HG02623 (cell line): ENCODE measurements at regions not wholly inside any gene's neighbourhood (a gene's known extent, or its start where the extent isn't known, plus 50 kb on each side); places are given as distances from the start of the nearest gene placed in this dataset.

Experiments used
- ATAC-seq: cut with Tn5 transposase; IDR thresholded peaks from one replicate; pipeline ENCODE4 v1.9.1; 2021; ENCODE audit warnings: moderate library complexity; ENCODE audit not compliant: unreplicated experiment

DNA sequence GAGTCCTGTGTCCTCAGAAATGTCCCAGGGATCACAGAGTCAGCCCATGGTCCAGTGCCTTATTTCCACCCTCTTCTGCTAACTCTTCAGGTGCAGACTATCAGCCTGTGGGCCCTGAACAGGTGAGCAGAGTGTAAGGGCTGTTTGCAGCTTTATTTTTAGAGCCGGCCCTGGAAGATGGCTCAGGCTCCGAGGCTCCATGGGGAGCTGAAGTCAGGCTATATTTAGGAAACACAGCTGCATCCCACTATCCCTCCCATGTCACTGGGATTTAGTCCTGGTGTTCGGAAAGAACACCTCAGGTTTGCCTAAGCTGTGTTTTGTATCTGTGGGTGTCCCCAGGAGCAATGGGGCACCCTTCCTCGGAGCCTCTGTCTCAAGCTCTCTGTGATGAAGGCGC is 126.9 kb downstream of the RPS24 start:
- ATAC-seq: no peak

DNA sequence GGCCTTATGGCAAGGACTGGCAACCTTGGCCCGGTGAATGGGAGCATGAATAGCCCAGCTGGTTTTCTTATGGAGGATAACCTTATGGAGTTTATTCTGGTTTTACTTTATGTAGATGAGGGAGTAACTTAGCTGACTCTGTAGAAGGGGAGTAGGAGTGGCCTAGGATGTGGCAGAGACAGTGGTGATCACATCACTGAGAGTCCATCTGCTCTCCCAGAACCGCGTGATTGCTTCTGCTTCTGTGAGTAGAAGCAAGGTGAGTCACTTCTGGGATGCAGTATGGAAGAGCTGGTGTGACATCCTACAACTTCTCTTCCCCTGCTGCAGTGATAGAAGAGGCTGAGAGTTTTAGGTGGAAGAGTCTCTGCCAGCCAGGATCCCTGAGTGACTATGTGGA is 129.2 kb downstream of the RPS24 start:
- ATAC-seq: no peak

- no peak for ATAC-seq
Measured at GRCh38 chr10:78164702-78165101, 131.0 kb downstream of the RPS24 start.

- no peak for ATAC-seq
Measured at GRCh38 chr10:78165172-78165571, 131.5 kb downstream of the RPS24 start.

DNA sequence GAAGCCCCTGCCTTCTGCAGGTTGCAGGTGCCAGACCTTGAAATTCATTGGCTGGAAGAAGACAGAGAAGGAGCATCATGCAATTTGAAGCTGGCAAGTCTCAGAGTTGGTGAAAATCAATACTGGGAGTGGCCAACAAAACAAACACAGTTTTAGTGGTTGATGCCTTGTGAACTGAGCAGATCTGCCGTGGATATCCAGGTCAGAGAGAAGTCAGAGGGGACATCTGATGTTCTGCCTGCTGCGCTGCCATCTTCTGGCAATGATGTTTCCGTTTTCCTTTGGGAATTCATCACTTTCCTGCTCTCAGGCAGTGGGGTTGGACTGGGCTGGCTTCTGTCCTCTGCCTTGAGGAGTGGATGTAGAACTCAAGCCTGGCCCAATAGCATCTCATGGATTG is 132.0 kb downstream of the RPS24 start:
- no peak for ATAC-seq

DNA sequence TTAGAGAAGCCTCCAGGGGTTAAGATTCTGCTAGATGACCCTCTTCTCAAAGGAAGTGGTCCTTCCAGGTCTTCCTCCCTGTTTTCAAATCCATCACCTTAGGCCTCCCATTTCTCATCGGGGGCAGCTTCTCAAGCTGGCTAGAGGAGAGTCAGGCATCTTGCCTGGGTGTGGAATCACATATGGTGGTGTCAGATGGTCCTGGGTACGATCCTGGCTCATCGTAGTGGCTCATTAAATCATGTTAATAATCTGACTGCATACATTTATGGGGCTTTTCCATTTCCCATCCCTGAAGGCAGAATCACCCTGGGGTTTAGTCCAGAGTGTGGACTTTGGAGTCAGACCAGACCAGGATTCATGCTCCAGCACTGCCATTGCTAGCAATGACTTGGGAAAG is 132.6 kb downstream of the RPS24 start:
- no peak for ATAC-seq

DNA sequence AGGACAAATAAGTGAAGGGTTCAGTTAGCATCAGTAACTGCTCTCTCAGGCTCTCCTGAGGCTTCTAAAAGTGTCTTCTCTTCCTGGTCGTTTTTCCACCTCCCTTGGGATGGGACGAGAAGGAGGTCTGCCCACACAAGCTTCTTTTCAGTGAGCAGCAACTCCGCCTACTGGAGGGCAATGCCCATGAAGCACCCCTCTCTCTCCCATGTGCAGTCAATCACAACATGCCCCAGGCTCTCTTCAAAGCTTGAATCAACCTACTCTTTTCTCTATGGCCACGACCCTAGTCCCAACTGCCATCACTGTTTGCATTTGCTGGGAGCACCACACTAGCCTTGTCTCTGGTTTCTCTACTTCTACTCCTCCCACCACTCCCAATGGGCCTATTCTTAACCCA is 135.6 kb downstream of the RPS24 start:
- no peak for ATAC-seq

DNA sequence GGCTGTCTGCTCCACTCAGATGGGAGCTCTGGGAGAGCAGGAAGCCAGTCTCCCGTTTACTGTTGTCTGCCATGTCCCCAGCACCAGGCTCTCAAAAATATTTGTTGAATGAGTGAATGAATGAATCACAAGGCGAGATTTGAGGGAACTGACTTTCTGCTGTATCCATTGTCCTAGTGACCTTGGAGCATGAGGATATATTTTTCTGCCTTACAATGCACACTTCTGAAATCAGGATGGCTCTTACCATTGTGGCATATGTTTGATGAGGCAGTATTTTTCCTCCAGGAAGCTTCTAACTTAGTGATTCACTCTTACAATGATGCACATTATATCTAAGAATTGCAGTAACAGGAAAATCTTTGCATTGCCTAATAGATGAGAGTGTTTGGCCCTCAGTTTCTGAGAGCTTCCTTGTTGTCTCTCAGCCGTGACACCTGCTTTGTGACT is 136.4 kb downstream of the RPS24 start:
- ATAC-seq: no peak

DNA sequence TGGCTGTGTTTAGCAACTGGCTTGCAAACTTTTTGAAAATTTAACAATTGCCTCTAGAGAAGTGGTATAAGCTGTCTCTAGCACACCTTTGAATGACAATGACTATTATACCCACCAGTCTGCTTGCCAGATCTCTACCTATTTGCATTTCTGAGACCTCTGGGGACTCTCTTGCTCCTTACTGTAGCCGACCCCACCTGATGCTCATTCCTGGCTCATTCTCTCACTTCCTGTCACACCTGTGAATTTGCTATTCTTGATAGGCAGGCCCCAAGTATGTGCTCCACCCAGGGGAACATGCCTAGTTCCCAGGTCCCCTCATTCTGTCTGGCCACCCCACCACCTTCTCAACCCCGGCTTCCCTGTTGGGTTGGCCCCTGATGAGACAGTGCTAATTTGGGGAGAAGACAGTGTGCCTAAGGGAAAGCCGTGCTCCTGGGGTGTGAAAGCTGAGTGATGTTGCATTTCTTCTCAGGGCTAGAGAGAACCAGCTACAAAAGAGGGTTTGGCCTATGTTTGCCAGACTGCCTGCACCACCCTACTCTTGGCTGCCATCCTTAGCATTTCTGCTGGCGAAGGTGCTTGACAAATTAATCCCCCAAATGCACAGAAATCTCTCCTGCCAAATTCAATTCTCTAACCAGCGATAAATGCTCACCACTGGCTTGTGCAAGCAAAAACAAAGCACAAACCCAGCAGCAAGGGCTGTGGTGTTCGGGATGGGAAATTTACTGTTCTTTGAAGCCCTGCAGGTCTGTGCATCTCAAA is 138.2 kb downstream of the RPS24 start:
- no peak for ATAC-seq

DNA sequence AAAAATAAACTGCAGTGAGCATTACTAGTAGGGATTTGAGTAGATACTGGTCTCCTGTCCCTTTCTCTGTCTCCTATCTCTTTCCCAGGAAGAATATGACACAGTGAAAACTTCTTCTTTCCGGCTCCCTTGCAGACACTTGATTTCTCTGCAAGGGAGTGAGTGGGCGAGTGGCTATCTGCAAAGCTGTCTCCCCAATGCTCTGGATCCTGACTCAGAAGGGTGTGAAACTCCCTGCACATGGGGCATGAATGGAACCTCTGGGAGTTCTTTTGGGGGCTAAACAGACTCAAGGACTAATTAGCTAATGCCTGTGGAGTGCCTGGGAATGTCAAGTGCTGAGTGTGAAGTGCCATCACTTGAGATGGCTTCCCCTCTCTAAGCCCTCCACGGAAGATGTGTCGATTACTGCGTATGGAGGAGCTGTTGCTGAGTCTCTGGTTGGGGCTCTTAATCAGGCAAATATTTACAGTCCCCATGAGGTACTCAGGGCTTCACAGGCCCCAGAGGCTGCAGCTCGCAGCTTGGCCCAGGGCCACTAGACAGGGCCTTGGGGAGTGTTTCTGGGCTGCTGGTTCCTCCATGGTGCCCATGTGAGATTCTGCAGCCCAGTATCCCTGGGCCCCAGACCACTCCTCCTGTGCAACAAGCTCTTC is 139.8 kb downstream of the RPS24 start:
- ATAC-seq: no peak

DNA sequence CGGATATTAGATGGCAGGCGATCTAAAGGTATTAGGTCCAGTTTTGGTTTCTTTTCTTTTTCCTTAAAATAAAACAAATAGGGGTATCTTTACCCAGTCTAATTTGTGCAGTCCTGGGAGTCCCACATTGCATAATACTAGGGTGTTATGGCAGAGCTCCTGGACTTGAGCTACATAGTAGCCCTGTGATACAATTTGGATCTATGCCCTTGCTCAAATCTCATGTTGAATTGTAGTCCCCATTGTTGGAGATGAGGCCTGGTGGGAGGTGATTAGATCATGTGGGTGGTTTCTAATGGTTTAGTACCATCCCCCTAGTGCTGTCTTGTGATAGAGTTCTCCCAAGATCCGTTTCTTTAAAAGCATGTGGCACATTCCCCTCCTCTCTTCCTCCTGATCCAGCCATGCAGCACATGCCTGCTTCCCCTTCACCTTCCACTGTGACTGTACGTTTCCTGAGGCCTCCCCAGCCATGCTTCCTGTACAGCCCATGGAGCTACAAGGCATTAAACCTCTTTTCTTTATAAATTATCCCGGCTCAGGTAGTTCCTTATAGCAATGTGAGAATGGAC is 141.9 kb downstream of the RPS24 start:
- ATAC-seq: no peak

DNA sequence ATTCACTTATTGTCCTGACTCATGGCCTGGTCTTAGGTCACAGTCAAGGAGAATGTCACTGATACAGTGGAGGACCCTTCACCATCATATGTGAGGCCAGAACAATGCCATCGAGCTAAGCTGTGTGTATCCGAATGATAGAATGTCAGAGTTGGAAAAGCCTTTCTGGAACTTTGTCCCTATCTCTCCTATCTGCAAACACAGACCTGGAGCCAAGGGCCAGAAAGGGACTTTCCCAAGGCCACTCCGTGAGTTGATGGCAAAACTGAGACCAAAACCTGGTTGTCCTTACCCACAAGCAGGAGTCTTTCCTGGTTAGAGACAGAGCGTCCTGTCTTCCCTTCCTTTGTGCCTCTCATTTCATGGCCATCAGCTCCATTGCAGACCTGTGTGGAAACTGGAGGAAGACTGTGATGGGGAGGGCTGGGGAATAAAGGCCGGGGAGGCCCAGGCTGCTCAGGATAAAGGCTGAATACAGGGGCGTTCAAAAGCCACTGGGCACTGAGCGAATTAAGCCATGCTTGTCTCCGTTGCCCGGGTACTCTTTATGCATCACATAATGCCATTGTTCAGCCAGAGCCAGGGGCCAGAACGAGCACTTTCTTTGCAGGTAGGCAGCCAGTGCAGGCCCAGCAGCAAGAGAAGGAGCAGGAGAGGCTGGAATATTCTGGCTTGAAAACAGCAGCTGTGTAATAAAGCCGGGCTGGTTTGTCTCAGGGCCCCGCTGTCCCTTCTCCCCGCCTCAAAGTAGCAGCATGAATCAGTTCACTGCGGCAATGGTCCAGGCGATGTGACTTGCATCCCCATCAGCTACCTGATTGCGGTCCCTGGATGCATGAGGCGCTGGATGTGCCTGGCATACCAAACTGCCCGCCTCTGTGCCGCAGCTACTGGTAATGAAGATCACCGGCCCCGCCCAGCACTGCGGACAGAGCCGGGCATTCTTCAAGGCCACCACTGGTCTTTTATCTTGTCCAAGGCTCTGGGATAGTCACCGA is 143.0 kb downstream of the RPS24 start:
- no peak for ATAC-seq

DNA sequence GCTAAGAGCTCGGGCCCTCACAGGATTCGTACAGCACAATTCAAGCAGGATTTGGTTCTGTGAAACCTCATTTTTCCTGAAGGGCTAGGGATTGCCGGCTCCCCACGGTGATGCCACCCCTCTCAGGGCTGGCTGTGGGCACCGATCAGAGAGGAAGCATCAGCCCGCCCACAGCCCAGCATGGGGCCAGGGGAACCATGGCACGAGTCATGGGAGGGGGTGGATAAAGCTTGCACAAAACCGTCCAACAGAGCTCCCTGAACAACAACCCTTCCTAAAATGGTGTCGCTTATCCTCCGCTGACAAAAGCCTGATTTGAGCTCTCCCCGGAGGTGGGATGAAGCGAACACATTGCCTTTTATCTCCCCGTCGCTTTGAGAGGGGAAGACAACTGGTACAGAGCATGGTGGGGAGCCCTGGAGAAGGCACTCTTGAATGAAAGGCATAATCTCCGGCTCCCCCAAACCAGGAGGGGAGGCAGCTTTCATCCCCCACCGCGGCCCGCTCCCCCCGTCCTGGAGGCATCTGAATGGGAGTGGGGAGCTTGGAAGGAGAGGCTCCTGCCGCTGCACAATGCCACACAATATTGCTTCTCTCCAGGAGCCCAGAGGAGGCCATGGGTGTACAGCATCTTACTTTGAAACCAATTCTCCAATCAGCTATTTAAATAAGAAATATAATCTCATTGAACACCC is 144.0 kb downstream of the RPS24 start:
- no peak for ATAC-seq

DNA sequence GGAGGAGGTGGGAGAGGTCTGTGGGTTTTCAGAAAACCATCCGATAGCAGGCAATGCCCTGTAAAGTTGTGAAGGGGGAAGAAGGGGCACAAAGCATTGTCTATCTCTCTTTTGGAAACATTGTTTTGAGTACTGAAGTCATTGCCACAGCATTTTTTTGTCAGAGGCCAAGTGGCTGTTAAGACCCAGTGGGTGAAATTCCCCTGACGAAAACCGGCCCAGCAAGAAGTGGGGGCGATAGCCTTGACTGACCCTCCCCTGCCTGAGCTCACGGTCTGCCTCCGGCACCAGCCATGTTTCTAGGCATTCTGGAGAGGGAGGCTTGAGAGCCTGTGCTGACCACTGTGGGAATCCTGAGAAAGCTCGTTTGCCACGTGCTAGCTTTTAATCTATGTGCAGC is 144.7 kb downstream of the RPS24 start:
- ATAC-seq: no peak

- no peak for ATAC-seq
Measured at GRCh38 chr10:78178940-78179339, 145.3 kb downstream of the RPS24 start.

- ATAC-seq: no peak
Measured at GRCh38 chr10:78179886-78180705, 146.4 kb downstream of the RPS24 start.

DNA sequence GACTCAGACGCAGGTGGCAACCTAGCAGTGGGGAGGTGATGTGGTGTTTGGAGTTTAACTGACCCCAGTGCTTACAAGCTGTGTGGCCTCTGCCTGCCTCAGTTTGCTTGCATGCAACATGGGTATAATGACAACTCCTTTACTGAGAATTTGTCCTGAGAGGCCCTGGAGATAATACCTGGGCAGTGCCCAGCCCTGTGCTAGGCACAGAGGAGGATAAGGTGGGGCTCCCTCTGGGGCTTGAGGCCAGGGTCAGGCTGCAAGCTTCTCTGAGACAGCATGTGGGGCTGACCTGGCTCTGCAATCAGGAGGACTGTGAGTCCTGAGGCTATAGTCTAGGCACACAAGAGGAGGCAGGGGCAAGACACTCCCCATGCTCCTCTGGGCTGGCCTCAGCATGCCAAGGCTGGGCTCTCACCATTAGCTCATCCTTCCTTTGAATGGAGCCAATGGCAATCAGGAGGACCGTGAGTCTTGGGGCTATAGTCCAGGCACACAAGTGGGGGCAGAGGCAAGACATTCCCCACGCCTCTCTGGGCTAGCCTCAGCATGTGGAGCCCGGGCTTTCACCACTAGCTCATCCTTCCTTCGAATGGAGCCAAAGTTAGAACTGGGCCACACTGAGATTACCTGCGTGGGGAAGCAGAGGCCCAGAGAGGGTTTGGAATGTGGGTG is 147.9 kb downstream of the RPS24 start:
- ATAC-seq: no peak

- ATAC-seq: no peak
Measured at GRCh38 chr10:78182841-78183240, 149.2 kb downstream of the RPS24 start.
